C4-2B (cell line): ENCODE measurements at regions not wholly inside any gene's neighbourhood (a gene's known extent, or its start where the extent isn't known, plus 50 kb on each side); places are given as distances from the start of the nearest gene placed in this dataset.

ENCODE experiments used
- H3K27ac ChIP-seq: fragments of 450-650 bp; 2 replicates; pipeline ENCODE4 v1.5.1; 2017
- CTCF ChIP-seq: fragments of 450-650 bp; conservative IDR thresholded peaks from 2 replicates; pipeline ENCODE4 v1.5.1; 2017; ENCODE audit warnings: mild to moderate bottlenecking
- ZFX ChIP-seq: fragments of 450-650 bp; IDR thresholded peaks from 2 replicates; pipeline ENCODE4 v1.6.1; 2017

- no peak for TF ChIP-seq ZFX
- no peak for TF ChIP-seq CTCF
- no peak overlapping the region for H3K27ac ChIP-seq
Observed at GRCh38 chr3:176824811-176825210, 372.5 kb downstream of the TBL1XR1 start.

GRCh38 chr3:176820764-176821163, 376.5 kb downstream of the TBL1XR1 start:
- no peak for TF ChIP-seq CTCF
- H3K27ac ChIP-seq, result no peak overlapping the region

GRCh38 chr3:176816937-176817336, 380.3 kb downstream of the TBL1XR1 start:
- TF ChIP-seq CTCF (no peak), ZFX (no peak)

GRCh38 chr3:176814285-176814684, 383.0 kb downstream of the TBL1XR1 start:
- TF ChIP-seq CTCF (peak; percentile 37), ZFX (no peak)
- no peak overlapping the region for H3K27ac ChIP-seq

More at GRCh38 chr3:176816937-176817336, 380.3 kb downstream of the TBL1XR1 start:
- no peak overlapping the region for H3K27ac ChIP-seq

GRCh38 chr3:176807938-176808337, 389.3 kb downstream of the TBL1XR1 start:
- no peak overlapping the region for H3K27ac ChIP-seq
- TF ChIP-seq CTCF, result no peak
- TF ChIP-seq ZFX, result no peak

- no peak for TF ChIP-seq ZFX
- TF ChIP-seq CTCF, result no peak
- peak overlapping the region; percentile 52; the same call in 1 of the 2 replicates for H3K27ac ChIP-seq
Observed at GRCh38 chr3:176799675-176800074, 397.6 kb downstream of the TBL1XR1 start.

GRCh38 chr3:176798680-176799079, 398.6 kb downstream of the TBL1XR1 start:
- TF ChIP-seq ZFX, result no peak
- no peak for TF ChIP-seq CTCF
- H3K27ac ChIP-seq, result no peak overlapping the region
